ENCODE measurements at regions not wholly inside any gene's neighbourhood (a gene's known extent, or its start where the extent isn't known, plus 50 kb on each side); places are given as distances from the start of the nearest gene placed in this dataset.

DNA sequence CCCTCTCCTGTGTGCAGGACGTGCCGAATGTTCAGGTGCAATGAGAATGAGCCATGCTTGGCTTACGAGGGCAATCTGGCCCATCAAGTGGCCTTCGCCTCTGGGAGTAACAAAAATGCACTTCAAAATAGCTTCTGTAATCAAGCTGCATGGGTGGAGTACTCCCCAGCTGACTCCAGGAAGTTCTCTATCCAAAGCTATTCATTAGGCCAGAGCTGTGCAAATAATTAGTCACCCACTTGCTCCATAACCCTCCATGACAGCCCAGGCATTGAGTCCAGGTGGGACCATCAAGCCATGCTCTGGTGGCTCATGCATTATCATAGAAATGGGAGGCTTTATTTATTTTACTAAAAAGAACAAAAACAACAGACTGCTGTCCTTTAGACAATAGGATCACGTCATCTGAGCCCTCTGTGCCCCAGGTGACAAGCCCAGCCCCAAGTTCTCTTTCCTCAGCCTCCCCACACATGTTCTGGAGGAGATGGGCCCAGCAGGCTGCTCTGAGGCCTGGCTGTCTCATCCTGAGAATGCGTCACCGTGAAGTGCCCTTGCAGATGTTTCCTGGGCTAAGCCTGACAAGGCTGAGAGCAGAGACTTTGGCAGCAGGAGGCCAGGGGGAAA, 244.7 kb downstream of the ETS1 start:
- no peak overlapping the region for H3K4me3 ChIP-seq (ENCODE audit: low read depth, low read length)
- TF ChIP-seq, protein P1, sequence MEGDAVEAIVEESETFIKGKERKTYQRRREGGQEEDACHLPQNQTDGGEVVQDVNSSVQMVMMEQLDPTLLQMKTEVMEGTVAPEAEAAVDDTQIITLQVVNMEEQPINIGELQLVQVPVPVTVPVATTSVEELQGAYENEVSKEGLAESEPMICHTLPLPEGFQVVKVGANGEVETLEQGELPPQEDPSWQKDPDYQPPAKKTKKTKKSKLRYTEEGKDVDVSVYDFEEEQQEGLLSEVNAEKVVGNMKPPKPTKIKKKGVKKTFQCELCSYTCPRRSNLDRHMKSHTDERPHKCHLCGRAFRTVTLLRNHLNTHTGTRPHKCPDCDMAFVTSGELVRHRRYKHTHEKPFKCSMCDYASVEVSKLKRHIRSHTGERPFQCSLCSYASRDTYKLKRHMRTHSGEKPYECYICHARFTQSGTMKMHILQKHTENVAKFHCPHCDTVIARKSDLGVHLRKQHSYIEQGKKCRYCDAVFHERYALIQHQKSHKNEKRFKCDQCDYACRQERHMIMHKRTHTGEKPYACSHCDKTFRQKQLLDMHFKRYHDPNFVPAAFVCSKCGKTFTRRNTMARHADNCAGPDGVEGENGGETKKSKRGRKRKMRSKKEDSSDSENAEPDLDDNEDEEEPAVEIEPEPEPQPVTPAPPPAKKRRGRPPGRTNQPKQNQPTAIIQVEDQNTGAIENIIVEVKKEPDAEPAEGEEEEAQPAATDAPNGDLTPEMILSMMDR (IDR thresholded peaks at IDR 0.05; ENCODE audit: insufficient read depth, low read depth, low read length) = no peak
- DNase-seq (ENCODE audit: low read depth) = peak; percentile 27

DNA sequence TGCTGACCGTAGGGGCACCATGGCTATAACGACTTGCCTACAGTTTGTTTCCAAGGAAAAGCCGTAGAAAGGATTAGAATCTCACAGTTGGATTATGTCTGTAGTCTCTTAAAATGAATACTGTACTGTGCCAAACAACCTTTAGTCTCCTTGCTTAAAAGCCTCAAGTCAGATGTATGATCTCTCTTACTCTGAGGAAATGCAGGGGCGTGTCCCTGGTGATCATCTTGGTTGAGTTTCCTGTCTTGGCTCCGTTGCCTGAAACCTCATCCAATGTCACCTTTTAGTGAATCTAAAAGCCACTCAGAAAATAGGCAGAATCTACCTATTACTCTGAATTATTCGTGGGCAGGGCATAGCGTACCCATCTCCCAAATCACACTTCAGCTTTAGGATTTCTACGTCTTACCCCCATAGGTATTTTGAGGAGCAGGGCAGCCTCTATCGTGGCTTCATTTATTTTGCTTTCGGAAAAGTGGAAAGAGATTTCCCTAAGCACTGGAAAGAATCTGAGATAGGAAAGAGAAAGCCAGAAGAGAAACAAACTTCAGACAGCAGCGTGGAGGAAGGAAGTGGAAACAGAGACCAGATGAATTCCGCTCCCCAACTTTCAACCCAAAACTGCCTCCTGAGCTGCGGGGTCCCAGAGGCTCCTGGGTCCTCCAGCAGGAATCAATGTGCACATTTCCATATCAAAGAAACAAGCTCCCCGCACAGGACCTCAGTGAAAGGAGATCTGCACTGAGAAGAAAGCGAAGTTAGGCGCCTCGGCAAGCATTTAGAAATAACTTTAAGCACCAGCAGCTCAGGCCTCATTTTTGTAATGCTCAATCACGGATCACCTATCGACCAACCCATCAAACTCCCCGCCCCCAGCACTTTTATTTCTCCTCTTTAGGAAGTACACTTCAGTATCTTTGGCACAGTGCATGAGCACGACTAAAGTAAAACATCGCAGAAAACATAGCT, 245.8 kb downstream of the ETS1 start:
- H3K4me3 ChIP-seq (ENCODE audit: low read depth, low read length) = no peak overlapping the region
- TF ChIP-seq, protein P1 (IDR thresholded peaks at IDR 0.05; ENCODE audit: insufficient read depth, low read depth, low read length) = no peak
- DNase-seq (ENCODE audit: low read depth) = no peak

DNA sequence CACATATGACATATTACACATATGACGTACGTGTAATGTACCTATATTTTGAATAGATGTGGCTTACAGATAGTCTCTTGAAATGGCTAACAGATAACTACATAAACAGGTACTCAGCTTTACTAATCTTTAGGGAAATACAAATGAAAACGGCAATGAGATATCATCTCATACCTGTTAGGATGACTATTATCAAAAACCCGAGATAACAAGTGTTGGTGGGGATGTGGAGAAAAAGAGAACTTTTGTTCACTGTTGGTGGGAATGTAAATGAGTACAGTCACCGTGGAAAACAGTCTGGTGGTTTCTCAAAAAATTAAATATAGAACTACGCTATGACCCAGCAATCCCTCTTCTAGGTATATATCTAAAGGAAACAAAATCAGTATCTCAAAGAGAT, 247.6 kb downstream of the ETS1 start:
- TF ChIP-seq, protein P1 (IDR thresholded peaks at IDR 0.05; ENCODE audit: insufficient read depth, low read depth, low read length) = no peak
- no peak overlapping the region for H3K4me3 ChIP-seq (ENCODE audit: low read depth, low read length)

DNA sequence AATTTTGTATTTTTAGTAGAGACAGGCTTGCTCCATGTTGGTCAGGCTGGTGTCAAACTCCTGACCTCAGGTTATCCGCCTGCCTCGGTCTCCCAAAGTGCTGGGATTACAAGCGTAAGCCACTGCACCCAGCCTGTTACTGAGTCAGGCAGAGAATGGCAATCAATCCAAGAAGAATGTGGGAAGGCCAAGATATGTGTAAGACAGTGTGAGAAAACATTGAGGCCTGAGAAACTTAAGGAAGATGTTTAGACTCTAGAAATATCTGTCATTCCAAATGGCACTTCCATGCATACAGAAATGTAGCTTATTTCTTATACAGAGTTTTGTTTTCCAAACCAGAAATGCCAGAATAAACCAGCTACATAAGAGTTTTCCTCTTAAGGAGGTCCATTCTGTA, 248.5 kb downstream of the ETS1 start:
- no peak overlapping the region for H3K4me3 ChIP-seq (ENCODE audit: low read depth, low read length)
- DNase-seq (ENCODE audit: low read depth) = no peak
- TF ChIP-seq, protein P1 (IDR thresholded peaks at IDR 0.05; ENCODE audit: insufficient read depth, low read depth, low read length) = no peak

More for the DNA sequence above, 247.6 kb downstream of the ETS1 start:
- DNase-seq (ENCODE audit: low read depth) = no peak

DNA sequence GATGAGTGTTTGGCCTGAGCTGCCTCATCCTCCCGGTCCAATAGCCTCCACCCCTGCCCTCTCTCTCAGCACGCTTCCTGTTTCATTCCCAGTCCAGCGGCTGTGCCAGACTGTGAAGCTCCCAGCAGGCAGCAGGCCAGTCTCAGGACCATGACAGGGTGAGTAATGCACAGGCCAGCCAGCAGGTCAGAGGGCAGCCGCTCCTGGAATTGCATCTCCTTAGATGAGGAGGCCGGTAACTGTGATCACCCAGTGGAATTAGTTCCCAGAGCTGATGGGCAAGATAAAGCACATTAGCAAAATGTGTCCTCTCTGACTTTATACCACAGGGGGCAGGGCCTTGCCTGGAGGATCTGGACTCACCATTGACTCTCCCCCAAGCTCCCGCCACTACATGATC, 251.2 kb downstream of the ETS1 start:
- DNase-seq (ENCODE audit: low read depth) = peak; percentile 81
- H3K4me3 ChIP-seq (ENCODE audit: low read depth, low read length) = no peak overlapping the region
- TF ChIP-seq, protein P1 (IDR thresholded peaks at IDR 0.05; ENCODE audit: insufficient read depth, low read depth, low read length) = no peak

DNA sequence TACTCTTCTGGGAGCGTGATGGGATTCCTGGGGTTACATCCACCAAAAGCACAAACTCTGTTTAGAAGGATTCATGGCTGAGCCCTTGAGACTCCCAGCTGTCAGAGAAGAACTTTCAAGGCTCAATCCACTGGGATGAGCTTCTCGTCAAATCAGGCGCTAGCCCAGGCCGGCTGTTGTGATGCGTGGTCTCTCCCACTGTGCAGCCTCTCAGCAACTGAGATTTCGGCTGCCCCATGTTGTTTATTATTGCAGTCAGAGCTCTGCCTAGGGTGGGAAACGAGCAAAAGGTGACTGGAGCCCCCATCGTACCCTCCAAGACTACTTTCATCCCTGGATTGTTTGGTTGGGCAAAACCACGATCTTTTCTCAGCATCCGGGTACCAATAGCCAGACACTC, 251.6 kb downstream of the ETS1 start:
- TF ChIP-seq, protein P1 (IDR thresholded peaks at IDR 0.05; ENCODE audit: insufficient read depth, low read depth, low read length) = no peak
- no peak overlapping the region for H3K4me3 ChIP-seq (ENCODE audit: low read depth, low read length)
- DNase-seq (ENCODE audit: low read depth) = no peak

Data from fibroblast of villous mesenchyme (primary cell).